ENCODE measurements at regions not wholly inside any gene's neighbourhood (a gene's known extent, or its start where the extent isn't known, plus 50 kb on each side); places are given as distances from the start of the nearest gene placed in this dataset.

- Histone ChIP-seq H3K4me1 (ENCODE audit: low read length) (no peaks in the 10 kb centered on the region), H3K9ac (ENCODE audit: low read length) (no peak overlapping the region), H3K9me3 (ENCODE audit: insufficient read depth, low read length) (no peaks in the 10 kb centered on the region), H3K36me3 (replicated peaks; ENCODE audit: low read depth, low read length) (no peaks in the 10 kb centered on the region), H3K4me2 (ENCODE audit: low read length) (no peak overlapping the region), H3K27me3 (ENCODE audit: low read depth, low read length) (peaks cover 46% of the 10 kb centered on the region), H3K27ac (ENCODE audit: low read length) (no peak overlapping the region), H3K79me2 (ENCODE audit: low read length) (no peaks in the 10 kb centered on the region), H4K20me1 (ENCODE audit: insufficient read depth, low read length) (no peaks in the 10 kb centered on the region), H2AFZ (ENCODE audit: low read depth, low read length) (no peak overlapping the region), H3K4me3 (ENCODE audit: low read length) (no peak overlapping the region)
- no peak for TF ChIP-seq EZH2phosphoT487 (IDR thresholded peaks at IDR 0.05; ENCODE audit: low read depth)
- TF ChIP-seq CTCF (IDR thresholded peaks at IDR 0.05; ENCODE audit: low read depth, low read length): no peak
These were observed 257.2 kb upstream of the ASIC2 start for GRCh38 chr17:33550261-33550660.

- TF ChIP-seq CTCF (IDR thresholded peaks at IDR 0.05; ENCODE audit: low read depth, low read length): no peak
- no peak for TF ChIP-seq EZH2phosphoT487 (IDR thresholded peaks at IDR 0.05; ENCODE audit: low read depth)
- no peak overlapping the region for H3K4me2 ChIP-seq (ENCODE audit: low read length)
- no peaks in the 10 kb centered on the region for H3K4me1 ChIP-seq (ENCODE audit: low read length)
- no peaks in the 10 kb centered on the region for H3K79me2 ChIP-seq (ENCODE audit: low read length)
- H3K4me3 ChIP-seq (ENCODE audit: low read length): no peak overlapping the region
- no peak overlapping the region for H2AFZ ChIP-seq (ENCODE audit: low read depth, low read length)
- H3K9me3 ChIP-seq (ENCODE audit: insufficient read depth, low read length): no peaks in the 10 kb centered on the region
- H3K27ac ChIP-seq (ENCODE audit: low read length): no peak overlapping the region
- peaks cover 50% of the 10 kb centered on the region for H3K27me3 ChIP-seq (ENCODE audit: low read depth, low read length)
- no peaks in the 10 kb centered on the region for H4K20me1 ChIP-seq (ENCODE audit: insufficient read depth, low read length)
- H3K9ac ChIP-seq (ENCODE audit: low read length): no peak overlapping the region
- no peaks in the 10 kb centered on the region for H3K36me3 ChIP-seq (replicated peaks; ENCODE audit: low read depth, low read length)
These were observed 258.0 kb upstream of the ASIC2 start for GRCh38 chr17:33551075-33551474.

- TF ChIP-seq EZH2phosphoT487 (IDR thresholded peaks at IDR 0.05; ENCODE audit: low read depth) (no peak), CTCF (IDR thresholded peaks at IDR 0.05; ENCODE audit: low read depth, low read length) (no peak)
- Histone ChIP-seq H3K79me2 (ENCODE audit: low read length) (no peaks in the 10 kb centered on the region), H3K4me2 (ENCODE audit: low read length) (no peak overlapping the region), H3K4me3 (ENCODE audit: low read length) (no peak overlapping the region), H3K9me3 (ENCODE audit: insufficient read depth, low read length) (no peaks in the 10 kb centered on the region), H3K27ac (ENCODE audit: low read length) (no peak overlapping the region), H2AFZ (ENCODE audit: low read depth, low read length) (no peak overlapping the region), H4K20me1 (ENCODE audit: insufficient read depth, low read length) (no peaks in the 10 kb centered on the region), H3K9ac (ENCODE audit: low read length) (no peak overlapping the region), H3K27me3 (ENCODE audit: low read depth, low read length) (peaks cover 50% of the 10 kb centered on the region), H3K4me1 (ENCODE audit: low read length) (no peaks in the 10 kb centered on the region), H3K36me3 (replicated peaks; ENCODE audit: low read depth, low read length) (no peaks in the 10 kb centered on the region)
These were observed 258.8 kb upstream of the ASIC2 start for GRCh38 chr17:33551911-33552310.

GRCh38 chr17:33560165-33560564 lies 267.1 kb upstream of the ASIC2 start:
- H3K36me3 ChIP-seq (replicated peaks; ENCODE audit: low read depth, low read length): no peaks in the 10 kb centered on the region
- no peak overlapping the region for H3K4me3 ChIP-seq (ENCODE audit: low read length)
- H2AFZ ChIP-seq (ENCODE audit: low read depth, low read length): no peak overlapping the region
- no peak overlapping the region for H3K27ac ChIP-seq (ENCODE audit: low read length)
- TF ChIP-seq EZH2phosphoT487 (IDR thresholded peaks at IDR 0.05; ENCODE audit: low read depth): no peak
- TF ChIP-seq CTCF (IDR thresholded peaks at IDR 0.05; ENCODE audit: low read depth, low read length): no peak
- H3K27me3 ChIP-seq (ENCODE audit: low read depth, low read length): peaks cover 10% of the 10 kb centered on the region; the same call in 1 of the 2 replicates
- H3K9me3 ChIP-seq (ENCODE audit: insufficient read depth, low read length): no peaks in the 10 kb centered on the region
- H3K79me2 ChIP-seq (ENCODE audit: low read length): no peaks in the 10 kb centered on the region
- H3K4me2 ChIP-seq (ENCODE audit: low read length): no peak overlapping the region
- H3K4me1 ChIP-seq (ENCODE audit: low read length): no peaks in the 10 kb centered on the region
- no peak overlapping the region for H3K9ac ChIP-seq (ENCODE audit: low read length)
- H4K20me1 ChIP-seq (ENCODE audit: insufficient read depth, low read length): no peaks in the 10 kb centered on the region

Measured in OCI-LY3 (cell line).